Fibroblast of gingiva (primary cell): ENCODE measurements at regions not wholly inside any gene's neighbourhood (a gene's known extent, or its start where the extent isn't known, plus 50 kb on each side); places are given as distances from the start of the nearest gene placed in this dataset.
A peak's percentile ranks its signal among the peaks of the same experiment; 100 is the strongest.

ENCODE experiments used
- DNase-seq: peaks from one replicate; pipeline ENCODE4 v3.0.0-alpha.2; 2011; ENCODE audit warnings: low read depth

- peak; percentile 1 for DNase-seq
Observed at GRCh38 chr3:74693251-74693650, 78.8 kb upstream of the CNTN3 start.

GRCh38 chr3:74691946-74692345 lies 77.5 kb upstream of the CNTN3 start:
- no peak for DNase-seq

GRCh38 chr3:74673326-74673725 lies 58.9 kb upstream of the CNTN3 start:
- no peak for DNase-seq

- DNase-seq, result no peak
Observed at GRCh38 chr3:74664606-74665005, 50.1 kb upstream of the CNTN3 start.
